Pulmonary artery endothelial cell (primary cell): ENCODE measurements at regions not wholly inside any gene's neighbourhood (a gene's known extent, or its start where the extent isn't known, plus 50 kb on each side); places are given as distances from the start of the nearest gene placed in this dataset.

Experiments
- DNase-seq: peaks from one replicate; pipeline ENCODE4 v3.0.0-alpha.2; 2011; ENCODE audit warnings: low read depth, low spot score

DNA sequence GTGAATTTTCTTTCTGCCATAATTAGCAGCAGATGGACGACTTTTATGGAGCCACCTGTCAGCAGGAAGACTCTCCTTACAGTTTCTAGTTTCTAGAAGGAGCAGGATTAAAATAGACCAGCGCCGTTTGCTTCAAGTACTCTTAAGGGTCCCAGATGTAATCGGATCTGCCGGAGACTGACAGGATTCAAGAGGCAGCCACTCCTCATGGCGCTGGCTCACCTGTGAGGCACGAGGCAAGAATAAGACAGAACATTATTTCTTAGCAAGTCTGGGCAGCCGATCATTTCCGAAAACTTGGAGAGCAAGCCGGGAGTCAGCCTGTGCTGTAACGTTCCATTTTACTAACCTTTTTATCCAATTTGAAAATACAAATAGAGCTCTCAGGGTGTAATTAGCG is 410.4 kb upstream of the RORA start:
- DNase-seq, result no peak

DNA sequence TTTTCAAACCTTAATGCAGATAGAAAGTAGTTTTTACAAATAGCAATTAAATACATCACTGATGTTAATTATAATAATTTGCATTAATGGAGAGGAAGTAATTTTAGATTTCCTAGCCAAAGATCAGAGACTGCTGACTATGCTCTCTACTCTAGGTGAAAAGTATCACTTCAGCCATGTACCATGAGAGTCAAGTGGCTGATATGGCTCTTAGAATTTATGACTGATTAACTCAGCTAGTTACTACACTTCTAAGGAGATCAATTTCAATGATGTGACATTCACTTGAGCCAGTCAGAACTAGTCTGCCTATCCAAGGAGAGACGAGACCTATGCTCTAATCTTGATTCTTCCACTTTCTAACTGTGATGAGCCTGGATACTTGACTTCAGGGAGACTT is 405.7 kb upstream of the RORA start:
- no peak for DNase-seq

DNA sequence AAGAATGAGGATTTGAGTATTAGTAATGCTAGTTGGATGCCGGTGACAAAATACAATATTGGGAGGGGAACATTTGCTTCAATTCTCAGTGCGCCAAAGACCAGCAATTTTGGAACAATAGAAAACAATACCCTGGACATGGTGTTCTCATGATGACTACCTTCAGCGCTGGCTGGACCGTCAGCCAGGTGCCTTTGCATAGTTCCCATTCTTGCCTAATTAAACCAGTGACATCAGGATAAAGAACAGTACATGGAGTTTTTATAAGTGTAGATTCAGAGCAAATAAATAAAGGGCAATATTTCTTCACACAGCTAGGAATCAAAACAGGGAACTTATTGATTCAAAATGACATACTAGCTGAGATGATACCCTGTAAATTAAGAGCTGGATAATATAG is 404.8 kb upstream of the RORA start:
- no peak for DNase-seq

DNA sequence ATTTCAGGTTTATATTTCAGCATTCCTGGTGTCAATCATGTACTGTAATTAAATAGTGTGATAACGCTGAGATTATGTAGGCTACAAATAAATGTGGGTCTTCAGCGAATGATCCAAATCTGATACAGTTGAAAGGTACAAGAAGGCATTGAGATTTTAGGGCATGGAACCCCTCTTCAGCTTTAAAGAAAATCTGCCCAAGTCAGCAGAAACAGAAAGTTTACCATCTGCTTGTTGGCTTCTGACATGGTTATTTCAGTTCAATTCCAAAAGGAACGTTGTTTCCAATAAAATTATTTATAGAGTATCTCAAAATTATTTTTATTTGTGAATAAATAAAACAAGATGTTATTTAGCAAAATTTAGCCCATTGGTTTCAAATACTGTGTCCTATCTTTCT is 400.2 kb upstream of the RORA start:
- DNase-seq, result no peak

DNA sequence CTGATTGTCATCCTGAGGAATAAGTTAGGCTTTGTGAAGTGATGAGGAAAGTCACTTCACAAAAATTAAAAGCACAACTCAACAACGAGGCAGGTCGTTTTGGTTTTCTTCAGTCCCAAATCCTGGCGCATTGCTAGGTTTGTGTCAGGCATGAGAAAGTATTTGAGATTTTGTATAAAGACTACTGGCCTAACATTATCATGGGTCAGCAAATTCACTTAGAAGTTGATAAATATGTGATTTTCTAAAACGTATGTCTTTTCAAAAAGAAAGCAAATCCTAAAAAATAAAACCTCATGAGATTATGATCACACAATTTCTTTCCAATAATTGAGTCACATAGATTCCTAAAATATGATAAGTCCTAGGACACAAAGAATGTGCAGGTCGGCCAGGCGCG is 395.8 kb upstream of the RORA start:
- DNase-seq, result no peak

DNA sequence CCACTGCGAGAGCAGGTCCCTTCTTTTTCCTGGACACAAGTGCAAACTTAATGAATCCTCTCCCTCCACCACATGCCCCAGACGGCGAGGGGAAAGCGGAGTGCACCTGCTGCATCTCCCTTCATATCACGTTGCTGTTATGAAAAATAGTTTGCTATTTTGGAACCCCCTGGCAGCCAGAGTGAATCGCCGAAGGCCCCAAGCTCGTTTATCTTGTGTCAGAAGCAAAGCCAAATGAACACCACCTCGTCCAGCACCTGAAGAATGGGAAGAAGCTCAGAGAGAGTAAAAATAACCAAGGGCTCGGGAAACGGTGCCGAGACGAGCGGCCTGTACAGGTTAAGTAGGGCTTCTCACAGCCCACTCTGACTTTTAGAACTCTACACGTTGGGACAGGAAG is 394.6 kb upstream of the RORA start:
- DNase-seq, result no peak

DNA sequence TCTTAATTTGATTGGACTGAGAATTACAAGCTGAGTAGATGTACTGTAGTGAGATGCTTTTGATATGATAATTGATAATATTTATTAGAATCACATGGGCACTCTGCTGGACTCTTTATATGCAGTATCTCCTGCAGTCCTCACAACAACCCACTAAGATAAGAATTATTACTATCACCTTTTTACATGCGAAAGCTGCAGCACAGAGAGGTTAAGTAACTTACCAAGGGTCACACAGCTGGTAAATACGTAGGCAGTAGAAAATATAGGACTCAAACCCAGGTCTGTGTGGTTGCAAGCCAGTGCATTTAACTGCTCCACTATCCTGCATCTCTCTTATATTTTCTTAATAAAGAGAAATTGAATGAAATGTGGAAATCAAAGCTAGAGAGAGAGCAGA is 392.8 kb upstream of the RORA start:
- DNase-seq, result no peak

DNA sequence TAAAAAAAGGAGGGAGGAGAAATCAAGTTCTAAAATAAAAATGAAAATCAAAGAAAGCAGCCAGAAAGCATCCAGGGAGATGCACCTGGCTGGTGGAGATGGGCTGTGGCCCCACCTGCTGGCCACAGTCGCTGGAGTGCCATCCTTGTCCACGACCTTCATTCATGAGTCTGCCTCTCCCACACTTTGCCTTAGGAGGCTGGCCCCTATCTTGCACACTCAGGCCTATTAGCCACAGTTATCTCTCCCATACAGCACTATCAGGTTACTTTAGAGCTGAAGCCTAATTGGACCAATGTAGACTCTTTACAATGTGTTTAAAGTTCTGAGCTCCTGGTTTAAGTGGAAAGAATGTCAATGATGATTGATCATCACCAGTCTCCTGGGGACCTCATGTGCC is 392.0 kb upstream of the RORA start:
- no peak for DNase-seq

DNA sequence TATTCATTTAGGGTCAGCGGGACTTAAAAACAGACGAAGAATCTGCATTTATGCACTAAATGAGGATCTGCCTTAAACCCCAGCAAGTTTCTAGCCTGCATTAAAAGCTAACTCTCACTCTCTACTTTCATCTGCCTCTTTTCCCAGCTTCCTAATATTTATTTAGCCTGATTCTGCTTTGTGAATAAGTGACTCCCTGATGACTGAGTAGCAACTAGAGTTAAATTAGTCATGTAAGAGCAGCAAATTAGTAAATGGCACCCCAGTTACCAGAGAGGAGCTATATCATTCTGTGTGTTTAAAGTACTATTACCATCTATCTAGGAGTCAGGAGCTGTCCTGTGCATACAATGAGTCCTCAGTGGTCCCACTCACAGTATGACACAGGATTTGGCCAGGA is 391.0 kb upstream of the RORA start:
- DNase-seq, result no peak

DNA sequence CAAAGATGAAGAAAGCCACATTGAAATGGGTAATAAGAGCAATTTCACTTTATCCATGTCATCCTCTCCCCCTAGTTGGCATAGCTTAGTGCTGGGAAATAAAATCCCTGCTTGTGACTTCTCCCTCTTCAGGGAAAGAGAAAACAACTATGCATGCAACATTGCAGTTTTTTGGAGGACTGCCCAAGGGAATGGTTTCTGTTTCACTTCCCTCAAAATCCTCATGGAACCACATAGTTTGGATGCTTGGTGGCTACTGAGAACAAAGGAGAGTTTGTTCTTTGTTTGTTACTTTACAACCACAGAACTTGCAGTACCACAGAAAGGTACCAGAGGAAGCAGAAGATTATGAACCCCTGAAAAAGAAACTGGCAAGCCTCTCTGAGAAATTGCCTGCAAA is 384.6 kb upstream of the RORA start:
- no peak for DNase-seq

DNA sequence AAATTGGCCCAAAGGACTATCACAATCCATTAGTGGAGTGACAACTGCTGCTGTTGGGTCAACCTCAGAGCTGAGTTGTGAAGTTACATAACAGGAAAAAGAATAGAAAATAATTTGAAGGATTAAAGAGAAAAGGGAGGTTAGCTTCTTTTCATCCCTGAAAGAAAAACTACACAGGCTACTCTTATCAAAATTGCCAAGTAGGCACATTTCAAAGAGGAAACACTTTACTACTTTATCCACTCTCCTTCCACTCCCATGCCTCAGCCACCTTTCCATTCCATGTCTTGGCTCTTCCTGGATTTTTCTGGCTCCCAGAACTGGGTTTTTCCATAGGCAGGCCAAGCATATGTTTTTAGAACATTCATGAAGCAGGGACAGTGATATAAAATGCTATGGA is 384.0 kb upstream of the RORA start:
- DNase-seq, result no peak

DNA sequence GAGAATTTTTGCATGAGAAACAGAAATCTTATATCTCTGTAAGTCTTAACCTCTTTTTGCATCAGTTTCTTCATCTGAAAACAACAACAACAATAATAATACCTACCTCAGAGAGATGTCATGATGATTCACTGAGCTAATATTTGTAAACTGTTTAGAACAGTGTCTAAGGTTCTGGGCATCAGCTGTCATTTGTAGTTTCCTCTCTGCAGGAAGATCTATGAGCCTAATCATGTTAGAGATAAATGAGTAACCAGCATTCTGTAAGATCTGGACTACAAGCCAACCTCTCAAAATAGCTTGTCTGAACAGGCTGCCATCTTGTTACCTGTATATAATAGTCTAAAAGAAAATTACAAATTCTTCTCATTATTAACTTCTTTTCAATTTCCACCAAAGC is 383.0 kb upstream of the RORA start:
- no peak for DNase-seq

DNA sequence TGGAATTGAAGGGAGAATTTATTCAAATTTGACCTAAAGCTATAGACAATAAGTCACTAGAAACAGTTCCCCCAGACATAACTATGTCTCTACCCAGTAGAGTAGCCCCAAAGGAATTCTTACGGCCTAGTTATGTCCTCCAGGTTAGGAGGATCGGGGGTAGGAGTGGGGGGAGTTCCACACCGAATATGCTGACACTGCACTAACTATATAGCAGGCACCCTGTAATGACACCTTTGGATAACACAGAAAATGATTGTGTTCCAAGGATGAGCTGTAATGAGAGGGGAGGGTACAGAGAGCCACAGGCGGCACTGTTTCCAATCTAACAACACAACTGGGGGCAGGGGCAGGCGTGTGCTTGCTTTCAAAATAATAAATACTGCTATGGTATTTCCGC is 376.2 kb upstream of the RORA start:
- no peak for DNase-seq

DNA sequence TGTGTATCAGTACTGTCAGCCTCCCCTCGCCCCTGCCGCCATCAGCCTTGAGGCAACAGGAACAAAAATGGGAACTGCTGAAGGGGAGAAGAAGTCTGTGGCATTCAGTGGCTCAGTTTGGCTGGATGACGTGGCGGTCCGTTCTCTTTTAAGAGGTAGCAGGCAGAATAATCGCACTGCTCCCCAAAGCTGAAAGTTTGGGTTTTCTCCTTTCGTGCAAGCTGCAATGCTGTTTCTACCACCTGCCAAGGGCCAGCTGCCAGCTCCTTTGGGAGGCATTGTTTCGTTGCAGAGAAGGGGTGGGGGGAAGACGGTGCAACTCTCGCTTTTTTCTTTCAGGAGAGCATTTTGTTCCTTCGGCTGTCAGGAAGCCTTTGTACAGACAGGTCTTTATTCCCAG is 369.6 kb upstream of the RORA start:
- no peak for DNase-seq

DNA sequence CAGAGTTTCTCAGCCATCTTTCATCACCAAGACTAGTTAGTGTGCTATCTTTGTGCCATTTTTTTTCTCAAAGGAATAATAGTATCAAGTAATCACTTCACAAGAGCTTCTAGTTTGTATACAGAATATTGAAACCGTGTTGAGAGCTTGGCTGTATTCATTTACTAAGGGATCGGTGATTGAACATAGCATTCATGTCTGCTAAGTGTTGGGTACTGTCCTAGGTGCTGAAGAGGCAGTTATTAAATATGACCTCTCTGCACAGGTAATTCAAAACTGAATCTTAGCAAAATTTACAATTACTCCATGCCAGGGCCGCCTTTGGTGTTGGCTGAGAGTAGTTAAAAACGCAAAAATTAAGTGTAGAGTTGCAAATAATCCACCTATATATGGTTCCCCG is 355.3 kb upstream of the RORA start:
- DNase-seq, result no peak

DNA sequence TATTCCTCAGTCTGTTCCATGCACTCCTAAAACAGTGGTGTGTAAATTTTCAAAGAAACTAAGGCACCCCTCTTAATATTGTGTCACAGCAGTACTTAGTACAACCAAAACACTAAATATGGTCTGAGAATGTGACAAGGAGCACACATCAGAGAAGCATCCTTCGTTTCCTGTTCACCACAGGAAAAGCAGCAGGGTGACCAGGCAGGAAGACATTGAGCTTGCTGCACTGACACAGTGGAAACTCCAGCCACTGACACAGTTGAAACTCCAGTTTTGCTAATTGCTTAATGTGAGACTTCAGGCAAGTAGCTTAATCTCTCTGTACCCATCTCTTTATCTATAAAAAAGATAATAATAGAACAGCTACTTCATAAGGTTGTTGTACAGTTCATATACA is 353.0 kb upstream of the RORA start:
- DNase-seq, result no peak

DNA sequence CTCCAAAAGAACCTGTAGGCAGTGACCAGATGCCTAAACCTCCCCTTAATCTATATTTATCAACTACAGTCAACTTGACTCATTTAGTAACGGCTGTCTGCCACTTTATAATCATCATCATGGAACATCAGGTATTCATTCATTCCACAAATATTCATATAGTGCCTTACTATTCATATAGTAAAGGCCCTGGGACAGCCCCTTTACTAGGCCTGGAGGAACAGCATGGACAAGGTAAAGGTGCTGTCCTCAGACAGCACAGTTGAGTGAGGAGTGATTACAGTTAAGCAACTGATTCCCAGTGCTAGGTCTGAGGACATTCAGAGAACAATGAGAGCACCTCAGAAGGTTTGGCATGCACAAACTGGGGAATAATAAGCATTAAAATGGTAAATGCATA is 346.5 kb upstream of the RORA start:
- DNase-seq, result no peak

DNA sequence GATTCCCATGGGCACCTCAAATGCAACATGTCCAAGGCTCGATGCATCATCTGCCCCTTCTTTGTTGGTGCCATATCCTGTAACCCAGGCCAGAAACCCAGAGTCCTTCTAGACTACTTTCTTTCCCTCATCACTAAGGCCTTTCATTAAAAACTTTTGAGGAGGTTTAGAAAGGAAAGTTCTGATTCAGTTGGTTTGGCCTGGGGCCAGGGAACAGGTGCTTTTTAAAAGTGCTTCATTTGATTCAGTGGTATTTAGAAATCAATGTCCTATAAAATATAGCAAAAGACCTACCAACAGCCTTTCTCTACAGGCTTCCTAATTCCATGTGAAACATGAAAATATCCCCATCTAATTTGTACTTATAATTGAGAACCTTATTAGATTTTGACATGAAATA is 341.9 kb upstream of the RORA start:
- no peak for DNase-seq

DNA sequence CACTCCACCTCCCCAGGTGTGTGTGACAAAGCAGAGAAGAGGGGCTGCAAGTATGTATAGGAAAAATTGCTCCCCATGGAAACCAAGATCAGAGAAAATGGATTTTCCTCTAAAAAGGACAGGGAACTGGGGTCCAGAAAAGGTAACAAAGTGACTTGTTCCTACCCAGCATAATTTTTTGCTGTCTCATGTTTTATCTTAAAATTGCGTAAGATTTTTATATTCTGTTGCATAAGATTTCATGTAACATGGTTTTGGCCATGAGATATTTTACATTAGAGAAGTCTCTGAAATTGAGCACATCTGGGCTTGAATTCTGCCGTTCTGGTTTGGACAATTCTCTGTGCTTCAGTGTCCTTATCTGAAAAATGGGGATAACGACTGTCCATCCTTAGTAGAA is 335.7 kb upstream of the RORA start:
- DNase-seq, result no peak

DNA sequence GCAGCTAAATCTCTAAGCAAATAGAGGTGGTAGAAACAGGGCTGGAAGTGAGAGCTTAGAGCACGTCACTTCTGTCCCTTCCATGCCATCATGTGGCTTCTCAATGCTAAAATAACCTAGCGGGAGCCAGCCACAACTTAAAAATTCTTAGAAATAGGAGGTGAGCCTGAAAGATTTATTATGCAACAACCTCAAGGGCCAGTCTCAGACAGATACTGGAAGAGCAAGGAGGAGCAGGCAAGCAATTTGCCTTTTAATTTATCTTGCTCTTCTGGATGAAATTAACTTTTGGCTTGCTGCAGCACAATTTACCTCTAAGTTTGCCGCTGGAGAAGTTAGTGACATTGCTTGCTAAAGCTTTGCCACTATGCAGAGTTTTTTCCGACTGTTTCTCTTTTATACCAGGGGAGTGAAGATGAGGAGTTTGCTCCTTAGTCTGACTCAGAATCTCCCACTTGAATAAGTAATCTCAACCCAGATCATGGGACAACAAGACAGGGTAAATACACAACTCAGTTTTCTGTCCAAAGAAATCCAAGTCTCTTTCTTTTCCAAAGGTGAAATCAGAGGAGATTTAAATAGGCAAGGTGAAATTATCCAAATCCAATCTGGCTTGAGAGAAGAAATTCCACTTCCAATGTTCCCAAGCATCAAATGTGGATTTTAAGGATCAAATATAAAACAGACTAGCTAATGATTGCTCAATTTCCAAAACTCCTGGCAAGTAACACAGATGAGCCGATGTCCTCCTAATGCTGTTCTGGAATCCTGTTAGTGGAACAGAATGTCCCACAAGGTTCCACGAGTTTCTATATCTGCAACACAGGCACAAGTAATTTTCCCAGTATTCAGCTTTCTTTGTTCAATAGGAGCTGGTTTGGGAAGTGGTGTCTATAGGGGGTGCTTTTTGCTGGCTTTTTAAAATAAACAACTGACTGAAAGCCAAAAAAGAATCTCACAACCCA is 329.4 kb upstream of the RORA start:
- no peak for DNase-seq

DNA sequence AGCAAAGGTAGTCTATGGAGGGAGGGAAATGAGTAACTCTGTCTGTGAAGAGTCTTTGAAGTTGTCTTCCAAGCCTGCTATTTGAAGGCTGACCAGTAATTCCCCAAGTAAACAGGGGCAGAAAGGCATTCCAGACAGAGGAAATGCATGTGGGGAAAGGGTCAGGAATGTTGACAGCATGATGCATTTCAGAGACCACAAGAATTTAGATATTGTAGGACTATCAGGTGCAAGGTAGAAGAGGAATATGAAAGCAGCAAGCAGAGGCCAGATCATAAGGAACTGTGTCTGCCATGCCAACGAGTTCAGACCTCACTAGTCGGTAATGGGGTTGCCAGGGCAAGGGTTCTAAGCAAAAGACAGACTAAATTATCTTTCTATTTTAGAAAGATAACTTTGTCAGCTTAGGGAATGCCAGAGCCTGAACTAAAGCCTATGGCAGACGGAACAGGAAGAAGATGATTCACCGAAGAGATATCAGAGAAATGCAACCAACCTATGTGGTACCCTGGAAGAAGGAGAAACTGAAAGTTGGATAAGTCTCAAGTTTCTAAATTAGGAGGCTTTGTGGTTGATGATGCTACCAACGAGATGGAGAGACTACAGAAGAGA is 327.0 kb upstream of the RORA start:
- DNase-seq, result no peak

DNA sequence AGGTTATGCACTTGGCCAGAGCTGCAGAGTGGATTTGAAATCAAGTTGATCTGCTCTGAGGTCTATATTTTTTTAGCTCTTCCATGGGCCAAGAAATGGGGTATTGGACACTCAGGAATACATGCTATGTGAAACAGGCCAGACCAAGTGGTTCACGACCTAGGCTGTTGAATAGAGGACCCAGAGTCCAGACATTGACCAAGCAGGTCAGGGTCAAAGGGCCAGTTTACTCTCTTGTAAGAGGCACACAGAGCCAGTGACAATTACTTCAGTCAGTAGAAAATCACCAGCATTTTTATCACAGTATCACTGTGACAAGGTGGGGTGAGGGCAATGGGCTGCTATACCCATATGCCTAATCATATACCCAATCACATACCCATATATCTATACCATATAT is 320.6 kb upstream of the RORA start:
- no peak for DNase-seq

DNA sequence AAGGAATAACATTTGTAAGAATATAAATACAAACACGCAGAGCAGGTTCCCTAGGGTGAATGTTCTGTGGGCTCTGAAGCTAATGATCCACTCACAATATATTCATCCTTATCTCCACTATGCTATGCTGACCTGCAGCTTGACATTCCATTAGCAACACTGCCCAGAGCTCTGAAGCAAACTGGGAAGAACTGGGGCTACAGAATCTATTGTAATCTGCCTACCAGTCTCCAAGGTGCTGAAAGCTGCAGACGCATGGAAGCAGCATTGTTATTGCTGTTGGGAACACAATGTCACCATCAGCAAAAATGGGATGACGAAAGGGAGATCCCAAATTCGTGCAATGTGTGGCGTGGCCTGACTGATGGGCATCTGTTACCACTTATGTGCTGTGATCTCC is 316.7 kb upstream of the RORA start:
- no peak for DNase-seq
